ENCODE measurements at regions not wholly inside any gene's neighbourhood (a gene's known extent, or its start where the extent isn't known, plus 50 kb on each side); places are given as distances from the start of the nearest gene placed in this dataset.

- Mint-ChIP-seq H3K4me3 (no peak overlapping the region), H3K9me3 (peaks cover 25% of the 10 kb centered on the region), H3K27me3 (ENCODE audit: insufficient read depth) (peaks cover 3% of the 10 kb centered on the region), H3K27ac (no peak overlapping the region), H3K36me3 (ENCODE audit: low read depth) (no peaks in the 10 kb centered on the region), H3K4me1 (peaks cover 3% of the 10 kb centered on the region)
- Histone ChIP-seq H3K27me3 (ENCODE audit: control insufficient read depth, insufficient read depth, low read length, poor library complexity, severe bottlenecking) (no peaks in the 10 kb centered on the region), H3K9ac (ENCODE audit: extremely low read depth, low read length, poor library complexity, severe bottlenecking) (no peak overlapping the region), H3K4me3 (ENCODE audit: low read length) (no peak overlapping the region), H3K9me3 (ENCODE audit: control insufficient read depth, low read length) (peaks cover 13% of the 10 kb centered on the region), H3K36me3 (ENCODE audit: control insufficient read depth, insufficient read depth, low read length) (no peaks in the 10 kb centered on the region), H3K4me1 (ENCODE audit: control insufficient read depth, insufficient read depth, low read length) (no peaks in the 10 kb centered on the region), H3K27ac (ENCODE audit: low read depth, low read length) (no peak overlapping the region)
- DNase-seq, result no peak
- WGBS, 2 experiments (ENCODE audit: insufficient coverage in 1 of 2, insufficient read length in 1 of 2), result 87% methylated on average over 1 of the region's 1 CpG; no CpG with 5 or more reads in 1 of the 2 experiments
- no peak for TF ChIP-seq CTCF (conservative IDR thresholded peaks at IDR 0.05)
Observed at GRCh38 chr1:58317694-58318093, 228.8 kb downstream of the OMA1 start.

- no peak overlapping the region for H3K27ac Mint-ChIP-seq
- Histone ChIP-seq H3K27ac (ENCODE audit: low read depth, low read length) (no peak overlapping the region), H3K36me3 (ENCODE audit: control insufficient read depth, insufficient read depth, low read length) (no peaks in the 10 kb centered on the region), H3K4me3 (ENCODE audit: low read length) (no peak overlapping the region), H3K27me3 (ENCODE audit: control insufficient read depth, insufficient read depth, low read length, poor library complexity, severe bottlenecking) (no peaks in the 10 kb centered on the region), H3K9me3 (ENCODE audit: control insufficient read depth, low read length) (peaks cover 13% of the 10 kb centered on the region), H3K4me1 (ENCODE audit: control insufficient read depth, insufficient read depth, low read length) (no peaks in the 10 kb centered on the region), H3K9ac (ENCODE audit: extremely low read depth, low read length, poor library complexity, severe bottlenecking) (no peak overlapping the region)
- no peak overlapping the region for H3K4me3 Mint-ChIP-seq
- H3K27me3 Mint-ChIP-seq (ENCODE audit: insufficient read depth), result peaks cover 3% of the 10 kb centered on the region
- no peak for DNase-seq
- peaks cover 20% of the 10 kb centered on the region for H3K9me3 Mint-ChIP-seq
- H3K36me3 Mint-ChIP-seq (ENCODE audit: low read depth), result no peaks in the 10 kb centered on the region
- TF ChIP-seq CTCF (conservative IDR thresholded peaks at IDR 0.05), result no peak
- WGBS, 2 experiments (ENCODE audit: insufficient coverage in 1 of 2, insufficient read length in 1 of 2), result 93 to 100% methylated on average over 2 of the region's 2 CpGs
- peaks cover 3% of the 10 kb centered on the region for H3K4me1 Mint-ChIP-seq
Observed at GRCh38 chr1:58317086-58317485, 229.4 kb downstream of the OMA1 start.

- no peaks in the 10 kb centered on the region for H3K4me1 ChIP-seq (ENCODE audit: control insufficient read depth, insufficient read depth, low read length)
- no peak overlapping the region for H3K9ac ChIP-seq (ENCODE audit: extremely low read depth, low read length, poor library complexity, severe bottlenecking)
- H3K27me3 Mint-ChIP-seq (ENCODE audit: insufficient read depth), result peaks cover 3% of the 10 kb centered on the region
- H3K9me3 Mint-ChIP-seq, result peaks cover 10% of the 10 kb centered on the region
- no peak overlapping the region for H3K27ac Mint-ChIP-seq
- no peak overlapping the region for H3K27ac ChIP-seq (ENCODE audit: low read depth, low read length)
- H3K36me3 Mint-ChIP-seq (ENCODE audit: low read depth), result no peaks in the 10 kb centered on the region
- no peak for DNase-seq
- peaks cover 3% of the 10 kb centered on the region for H3K4me1 Mint-ChIP-seq
- no peak overlapping the region for H3K4me3 Mint-ChIP-seq
- no peak for TF ChIP-seq CTCF (conservative IDR thresholded peaks at IDR 0.05)
- H3K27me3 ChIP-seq (ENCODE audit: control insufficient read depth, insufficient read depth, low read length, poor library complexity, severe bottlenecking), result no peaks in the 10 kb centered on the region
- H3K9me3 ChIP-seq (ENCODE audit: control insufficient read depth, low read length), result peaks cover 8% of the 10 kb centered on the region
- H3K36me3 ChIP-seq (ENCODE audit: control insufficient read depth, insufficient read depth, low read length), result no peaks in the 10 kb centered on the region
- H3K4me3 ChIP-seq (ENCODE audit: low read length), result no peak overlapping the region
Observed at GRCh38 chr1:58316141-58316540, 230.4 kb downstream of the OMA1 start.
